CD4-positive, alpha-beta T cell (primary cell): ENCODE measurements at regions not wholly inside any gene's neighbourhood (a gene's known extent, or its start where the extent isn't known, plus 50 kb on each side); places are given as distances from the start of the nearest gene placed in this dataset.

Experiments
- ATAC-seq: fragments of 200-7000 bp; cut with Tn5 transposase; one replicate; pipeline ENCODE4 v1.10.0; 2022; ENCODE audit warnings: mild to moderate bottlenecking; ENCODE audit not compliant: poor library complexity
- CTCF ChIA-PET: fragments of 350-600 bp; sonication (Branson Sonifier 250); formaldehyde crosslinking; loops from one replicate; lab custom pipeline; 2021; ENCODE audit warnings: antibody characterized with exemption, inconsistent platforms; lab: Charles Lee
- POLR2A ChIA-PET: fragments of 350-600 bp; sonication (Branson Sonifier 250); formaldehyde crosslinking; loops from one replicate; lab custom pipeline; 2021; ENCODE audit warnings: antibody characterized with exemption, inconsistent platforms; lab: Charles Lee
- DNase-seq, 14 experiments: peaks; one replicate each; pipeline ENCODE4 v3.0.0-alpha.2; 2013 to 2020; ENCODE audit warnings: mixed read lengths in 2 of 14
- H3K27ac ChIP-seq, 2 donors: one replicate each; pipeline versions ENCODE4 v1.5.1 to v1.7.0; 2013; ENCODE audit warnings: low read length in 2 of 2, low read depth in 1 of 2, mild to moderate bottlenecking in 1 of 2
- H3K27me3 ChIP-seq, 2 experiments: 1 replicate in 1 of 2; 2 replicates in 1 of 2; pipeline versions ENCODE4 v1.6.1 to v1.7.0; 2013; ENCODE audit warnings: low read length in 2 of 2, control low read depth in 1 of 2, mild to moderate bottlenecking in 1 of 2, moderate library complexity in 1 of 2; ENCODE audit not compliant: insufficient read depth in 2 of 2, control insufficient read depth in 1 of 2
- H3K36me3 ChIP-seq: one replicate; pipeline ENCODE4 v1.6.1; 2013; ENCODE audit warnings: low read length, control low read depth; ENCODE audit not compliant: insufficient read depth
- H3K4me1 ChIP-seq: one replicate; pipeline ENCODE4 v1.6.1; 2013; ENCODE audit warnings: low read length, control low read depth; ENCODE audit not compliant: insufficient read depth
- H3K4me3 ChIP-seq: one replicate; pipeline ENCODE4 v1.5.1; 2013; ENCODE audit warnings: mild to moderate bottlenecking, low read length, moderate library complexity
- H3K9me3 ChIP-seq, 2 experiments: 1 replicate in 1 of 2; 2 replicates in 1 of 2; pipeline versions ENCODE4 v1.6.1 to v1.7.0; 2013; ENCODE audit warnings: low read length in 2 of 2, mild to moderate bottlenecking in 2 of 2, control low read depth in 1 of 2, moderate library complexity in 1 of 2; ENCODE audit not compliant: control insufficient read depth in 1 of 2, insufficient read depth in 1 of 2
- H3K27ac Mint-ChIP-seq: one replicate; pipeline ENCODE4 v1.8.0; 2020; ENCODE audit warnings: mixed read lengths
- H3K27me3 Mint-ChIP-seq: one replicate; pipeline ENCODE4 v1.8.0; 2021; ENCODE audit warnings: mixed read lengths
- H3K36me3 Mint-ChIP-seq: one replicate; pipeline ENCODE4 v1.8.0; 2021; ENCODE audit warnings: low read depth, mixed read lengths
- H3K4me1 Mint-ChIP-seq: one replicate; pipeline ENCODE4 v1.8.0; 2021; ENCODE audit warnings: low read depth, mixed read lengths
- H3K4me3 Mint-ChIP-seq: one replicate; pipeline ENCODE4 v1.8.0; 2020; ENCODE audit warnings: mild to moderate bottlenecking, mixed read lengths
- H3K9me3 Mint-ChIP-seq: one replicate; pipeline ENCODE4 v1.8.0; 2020; ENCODE audit warnings: mixed read lengths
- intact Hi-C, 2 experiments: fragments of 100-400 bp; cut with DNase I in 1 of 2; cut with micrococcal nuclease in 1 of 2; formaldehyde crosslinking; loops; one replicate each; pipeline versions ENCODE4 v1.15.1 to v1.9.0; 2023 to 2025; cut with DNase I, micrococcal nuclease
- TF ChIP-seq, protein P1 (sequence below): fragments of 200-600 bp; IDR thresholded peaks from one replicate; pipeline ENCODE4 v1.8.0; 2022; ENCODE audit warnings: antibody characterized with exemption, mild to moderate bottlenecking

GRCh38 chr21:24112020-24112419 is 1495.3 kb downstream of the MRPL39 start:
- DNase-seq (no peak), ATAC-seq (no peak)
- Histone ChIP-seq H3K9me3 (no peaks in the 10 kb centered on the region), H3K4me1 (no peaks in the 10 kb centered on the region), H3K36me3 (no peaks in the 10 kb centered on the region), H3K4me3 (no peak overlapping the region), H3K27me3 (no peaks in the 10 kb centered on the region), H3K27ac (no peak overlapping the region)
- POLR2A ChIA-PET, result no interaction called here
- Mint-ChIP-seq H3K27me3 (no peaks in the 10 kb centered on the region), H3K4me3 (no peak overlapping the region), H3K9me3 (no peaks in the 10 kb centered on the region), H3K27ac (no peak overlapping the region), H3K36me3 (no peaks in the 10 kb centered on the region), H3K4me1 (no peaks in the 10 kb centered on the region)
- TF ChIP-seq, protein P1, sequence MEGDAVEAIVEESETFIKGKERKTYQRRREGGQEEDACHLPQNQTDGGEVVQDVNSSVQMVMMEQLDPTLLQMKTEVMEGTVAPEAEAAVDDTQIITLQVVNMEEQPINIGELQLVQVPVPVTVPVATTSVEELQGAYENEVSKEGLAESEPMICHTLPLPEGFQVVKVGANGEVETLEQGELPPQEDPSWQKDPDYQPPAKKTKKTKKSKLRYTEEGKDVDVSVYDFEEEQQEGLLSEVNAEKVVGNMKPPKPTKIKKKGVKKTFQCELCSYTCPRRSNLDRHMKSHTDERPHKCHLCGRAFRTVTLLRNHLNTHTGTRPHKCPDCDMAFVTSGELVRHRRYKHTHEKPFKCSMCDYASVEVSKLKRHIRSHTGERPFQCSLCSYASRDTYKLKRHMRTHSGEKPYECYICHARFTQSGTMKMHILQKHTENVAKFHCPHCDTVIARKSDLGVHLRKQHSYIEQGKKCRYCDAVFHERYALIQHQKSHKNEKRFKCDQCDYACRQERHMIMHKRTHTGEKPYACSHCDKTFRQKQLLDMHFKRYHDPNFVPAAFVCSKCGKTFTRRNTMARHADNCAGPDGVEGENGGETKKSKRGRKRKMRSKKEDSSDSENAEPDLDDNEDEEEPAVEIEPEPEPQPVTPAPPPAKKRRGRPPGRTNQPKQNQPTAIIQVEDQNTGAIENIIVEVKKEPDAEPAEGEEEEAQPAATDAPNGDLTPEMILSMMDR, result no peak
- intact Hi-C loops, result no loop called here
- CTCF ChIA-PET, result no interaction called here

DNA sequence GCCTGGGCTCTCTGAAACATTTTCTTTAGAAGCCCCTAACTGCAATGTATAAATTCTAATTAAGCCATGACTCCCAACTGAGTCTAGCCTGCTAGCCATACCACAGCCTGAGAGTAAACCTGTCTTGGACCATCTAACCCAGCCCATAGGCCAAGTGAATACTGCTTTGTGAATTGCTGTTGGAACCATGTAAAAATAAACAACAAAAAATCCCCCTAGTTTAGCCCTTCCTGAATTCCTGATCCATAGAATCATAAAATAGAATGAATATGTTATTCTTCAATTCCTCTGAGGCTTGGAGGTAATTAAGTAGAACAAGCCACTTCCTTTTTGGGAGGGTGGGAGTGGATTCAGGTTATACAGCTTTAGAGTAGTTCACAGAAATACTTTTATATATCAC is 1496.4 kb downstream of the MRPL39 start:
- Mint-ChIP-seq H3K4me1 (no peaks in the 10 kb centered on the region), H3K27me3 (no peaks in the 10 kb centered on the region), H3K4me3 (no peak overlapping the region), H3K36me3 (no peaks in the 10 kb centered on the region), H3K27ac (no peak overlapping the region), H3K9me3 (no peaks in the 10 kb centered on the region)
- no peak overlapping the region for H3K27ac ChIP-seq
- ChIA-PET POLR2A (no interaction called here), CTCF (no interaction called here)
- no peaks in the 10 kb centered on the region for H3K9me3 ChIP-seq
- no peak overlapping the region for H3K4me3 ChIP-seq
- no peaks in the 10 kb centered on the region for H3K4me1 ChIP-seq
- intact Hi-C loops, result no loop called here
- DNase-seq (no peak), ATAC-seq (no peak)
- TF ChIP-seq, protein P1, result no peak
- H3K36me3 ChIP-seq, result no peaks in the 10 kb centered on the region
- H3K27me3 ChIP-seq, result no peaks in the 10 kb centered on the region

DNA sequence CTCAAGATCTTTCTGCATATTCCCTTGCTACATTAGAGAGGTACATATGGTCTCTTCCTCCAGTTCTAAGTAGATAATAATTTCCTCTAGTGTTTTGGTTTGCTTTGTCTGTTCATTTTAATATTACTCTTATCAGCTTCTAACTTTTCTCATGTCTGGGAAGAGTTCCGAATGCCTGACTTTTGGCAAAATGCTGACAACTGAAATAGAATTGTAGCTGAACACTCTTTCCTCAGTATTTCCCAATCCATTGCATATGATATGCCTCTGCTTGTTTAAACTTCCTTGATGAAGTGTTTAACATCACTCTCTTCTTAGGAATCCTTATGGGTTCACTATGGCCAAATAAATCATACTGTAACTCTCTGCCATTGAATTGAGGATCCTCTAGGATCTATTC is 1510.1 kb downstream of the MRPL39 start:
- Histone ChIP-seq H3K9me3 (no peaks in the 10 kb centered on the region), H3K36me3 (no peaks in the 10 kb centered on the region), H3K27me3 (no peaks in the 10 kb centered on the region), H3K4me1 (no peaks in the 10 kb centered on the region), H3K27ac (no peak overlapping the region), H3K4me3 (no peak overlapping the region)
- DNase-seq, result no peak
- Mint-ChIP-seq H3K27ac (no peak overlapping the region), H3K27me3 (no peaks in the 10 kb centered on the region), H3K4me3 (no peak overlapping the region), H3K9me3 (no peaks in the 10 kb centered on the region), H3K4me1 (no peaks in the 10 kb centered on the region), H3K36me3 (no peaks in the 10 kb centered on the region)
- intact Hi-C loops, result no loop called here
- TF ChIP-seq, protein P1, result no peak
- POLR2A ChIA-PET, result no interaction called here
- CTCF ChIA-PET, result no interaction called here
- ATAC-seq, result no peak
